HFF-Myc (cell line): ENCODE measurements at regions not wholly inside any gene's neighbourhood (a gene's known extent, or its start where the extent isn't known, plus 50 kb on each side); places are given as distances from the start of the nearest gene placed in this dataset.

Experiments
- DNase-seq: peaks from one replicate; pipeline ENCODE4 v3.0.0-alpha.2; 2011; ENCODE audit warnings: low read depth; ENCODE audit errors: extremely low read depth
- H3K4me3 ChIP-seq: replicated peaks from 2 replicates; pipeline ENCODE4 v1.5.1; 2011; ENCODE audit warnings: low read depth, mild to moderate bottlenecking, control low read depth, low read length
- CTCF ChIP-seq: IDR thresholded peaks from 2 replicates; pipeline ENCODE4 v1.5.1; 2012; ENCODE audit warnings: mild to moderate bottlenecking, low read depth, low read length, control low read depth; ENCODE audit errors: missing control alignments

DNA sequence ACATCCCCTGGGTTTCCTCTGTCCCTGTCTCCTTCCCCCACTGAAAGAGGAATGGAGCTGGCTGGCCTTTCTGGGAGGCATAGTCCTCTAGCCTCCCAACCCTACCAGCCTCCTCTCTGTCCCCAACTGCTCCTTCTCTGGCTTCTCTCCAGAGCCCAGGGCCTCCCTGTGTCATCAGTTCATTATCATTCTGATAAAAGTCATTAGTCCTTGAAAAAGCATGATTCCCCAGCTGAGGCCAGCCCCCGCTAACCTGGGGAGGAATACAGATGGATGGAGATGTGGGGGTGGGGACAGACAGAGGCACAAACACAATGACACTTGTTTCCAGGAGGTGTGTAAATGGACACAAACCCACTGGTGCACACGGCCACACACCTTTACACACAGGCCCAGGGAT lies 73.6 kb upstream of the HSPA9 start:
- no peak for DNase-seq
- H3K4me3 ChIP-seq, result no peak overlapping the region
- TF ChIP-seq CTCF, result no peak

GRCh38 chr5:138647794-138648410 lies 72.7 kb upstream of the HSPA9 start:
- no peak overlapping the region for H3K4me3 ChIP-seq
- DNase-seq, result no peak
- no peak for TF ChIP-seq CTCF

GRCh38 chr5:138647261-138647788 lies 72.1 kb upstream of the HSPA9 start:
- DNase-seq, result no peak
- no peak for TF ChIP-seq CTCF
- H3K4me3 ChIP-seq, result no peak overlapping the region

GRCh38 chr5:138646671-138647070 lies 71.5 kb upstream of the HSPA9 start:
- no peak for DNase-seq
- no peak for TF ChIP-seq CTCF
- H3K4me3 ChIP-seq, result no peak overlapping the region

- DNase-seq, result no peak
- H3K4me3 ChIP-seq, result no peak overlapping the region
- no peak for TF ChIP-seq CTCF
These were observed 70.8 kb upstream of the HSPA9 start for GRCh38 chr5:138645778-138646575.

GRCh38 chr5:138643040-138643791 lies 68.0 kb upstream of the HSPA9 start:
- no peak for DNase-seq
- no peak overlapping the region for H3K4me3 ChIP-seq
- TF ChIP-seq CTCF, result no peak
